Thoracic aorta (tissue), 2 donors: ENCODE measurements at regions not wholly inside any gene's neighbourhood (a gene's known extent, or its start where the extent isn't known, plus 50 kb on each side); places are given as distances from the start of the nearest gene placed in this dataset.

Experiments used
- ATAC-seq: fragments of 150-250 bp; one replicate; pipeline ENCODE4 v1.8.0; 2017; ENCODE audit warnings: low read depth; ENCODE audit not compliant: insufficient number of reproducible peaks, low FRiP score
- DNase-seq: peaks from one replicate; pipeline ENCODE4 v3.0.0-alpha.2; 2020; ENCODE audit warnings: low spot score
- H3K27ac ChIP-seq, 2 donors: fragments of 200-600 bp; sonication (generic); 1 replicate in 1 of 2; 2 replicates in 1 of 2; pipeline ENCODE4 v1.5.1; 2016; ENCODE audit warnings: mild to moderate bottlenecking in 2 of 2, moderate library complexity in 2 of 2
- H3K27me3 ChIP-seq: fragments of 200-600 bp; sonication (generic); replicated peaks from 2 replicates; pipeline ENCODE4 v1.6.0; 2016; ENCODE audit warnings: mild to moderate bottlenecking; ENCODE audit not compliant: insufficient read depth
- H3K36me3 ChIP-seq: fragments of 200-600 bp; sonication (generic); one replicate; pipeline ENCODE4 v1.5.1; 2016
- H3K4me1 ChIP-seq, 2 donors: fragments of 200-600 bp; sonication (generic); 1 replicate in 1 of 2; 2 replicates in 1 of 2; pipeline versions ENCODE4 v1.5.1 to v1.6.0; 2016; ENCODE audit warnings: low read depth in 2 of 2, mild to moderate bottlenecking in 1 of 2; ENCODE audit not compliant: control insufficient read depth in 1 of 2
- H3K4me3 ChIP-seq: fragments of 200-600 bp; sonication (generic); 2 replicates; pipeline ENCODE4 v1.5.1; 2016; ENCODE audit warnings: mild to moderate bottlenecking
- H3K9me3 ChIP-seq: fragments of 200-600 bp; sonication (generic); 2 replicates; pipeline ENCODE4 v1.5.1; 2016
- TF ChIP-seq, protein P1 (sequence below): fragments of 200-600 bp; sonication (generic); IDR thresholded peaks from one replicate; pipeline ENCODE4 v1.5.1; 2019; ENCODE audit warnings: antibody characterized with exemption

DNA sequence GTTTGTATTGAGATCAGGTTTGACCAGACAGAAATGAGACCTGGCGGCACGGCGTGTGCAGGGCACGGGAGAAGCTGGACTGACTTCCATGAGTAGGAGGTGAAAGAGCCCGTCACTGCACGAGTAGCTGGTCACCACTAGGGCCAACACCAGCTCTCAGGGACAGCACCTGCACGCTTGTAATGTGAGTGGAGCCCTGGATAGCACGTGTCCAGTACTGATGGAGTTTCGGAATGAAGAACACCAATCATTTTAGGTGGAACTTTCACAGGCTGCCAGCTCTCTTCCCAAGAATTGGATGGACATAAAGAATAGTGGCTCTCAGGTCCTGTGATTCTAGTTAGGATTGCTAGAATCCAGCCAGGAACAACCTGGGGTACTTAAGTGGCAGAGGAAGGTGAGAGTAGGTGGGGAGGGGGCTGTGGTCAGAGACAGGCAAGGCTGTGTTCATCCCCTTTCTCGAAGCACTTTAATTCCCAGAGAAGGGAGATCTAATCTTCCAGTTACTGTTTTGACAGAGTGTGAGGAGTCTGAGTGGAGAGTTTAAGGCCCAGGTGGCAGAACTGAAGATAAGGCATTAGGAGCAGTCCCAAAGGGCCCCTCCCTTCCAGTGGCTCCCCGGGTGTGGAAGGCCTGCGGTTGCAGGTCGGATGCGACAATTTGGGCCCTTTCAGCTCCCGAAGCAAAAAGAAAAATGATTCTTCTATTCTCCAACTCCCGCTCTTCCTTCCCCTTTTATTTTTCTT is 314.8 kb downstream of the QKI start:
- DNase-seq, result no peak
- TF ChIP-seq, protein P1, sequence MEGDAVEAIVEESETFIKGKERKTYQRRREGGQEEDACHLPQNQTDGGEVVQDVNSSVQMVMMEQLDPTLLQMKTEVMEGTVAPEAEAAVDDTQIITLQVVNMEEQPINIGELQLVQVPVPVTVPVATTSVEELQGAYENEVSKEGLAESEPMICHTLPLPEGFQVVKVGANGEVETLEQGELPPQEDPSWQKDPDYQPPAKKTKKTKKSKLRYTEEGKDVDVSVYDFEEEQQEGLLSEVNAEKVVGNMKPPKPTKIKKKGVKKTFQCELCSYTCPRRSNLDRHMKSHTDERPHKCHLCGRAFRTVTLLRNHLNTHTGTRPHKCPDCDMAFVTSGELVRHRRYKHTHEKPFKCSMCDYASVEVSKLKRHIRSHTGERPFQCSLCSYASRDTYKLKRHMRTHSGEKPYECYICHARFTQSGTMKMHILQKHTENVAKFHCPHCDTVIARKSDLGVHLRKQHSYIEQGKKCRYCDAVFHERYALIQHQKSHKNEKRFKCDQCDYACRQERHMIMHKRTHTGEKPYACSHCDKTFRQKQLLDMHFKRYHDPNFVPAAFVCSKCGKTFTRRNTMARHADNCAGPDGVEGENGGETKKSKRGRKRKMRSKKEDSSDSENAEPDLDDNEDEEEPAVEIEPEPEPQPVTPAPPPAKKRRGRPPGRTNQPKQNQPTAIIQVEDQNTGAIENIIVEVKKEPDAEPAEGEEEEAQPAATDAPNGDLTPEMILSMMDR, result no peak
- ATAC-seq, result no peak

GRCh38 chr6:163728442-163729126 is 314.1 kb downstream of the QKI start:
- no peaks in the 10 kb centered on the region for H3K36me3 ChIP-seq
- no peak overlapping the region for H3K27ac ChIP-seq
- DNase-seq (no peak), ATAC-seq (no peak)
- no peaks in the 10 kb centered on the region for H3K9me3 ChIP-seq
- TF ChIP-seq, protein P1, result no peak
- H3K27me3 ChIP-seq, result no peaks in the 10 kb centered on the region
- H3K4me1 ChIP-seq, result no peaks in the 10 kb centered on the region
- no peak overlapping the region for H3K4me3 ChIP-seq

More for the DNA sequence above, 314.8 kb downstream of the QKI start:
- no peak overlapping the region for H3K4me3 ChIP-seq
- no peaks in the 10 kb centered on the region for H3K4me1 ChIP-seq
- H3K27me3 ChIP-seq, result no peaks in the 10 kb centered on the region
- H3K9me3 ChIP-seq, result no peaks in the 10 kb centered on the region
- no peak overlapping the region for H3K27ac ChIP-seq
- no peaks in the 10 kb centered on the region for H3K36me3 ChIP-seq

DNA sequence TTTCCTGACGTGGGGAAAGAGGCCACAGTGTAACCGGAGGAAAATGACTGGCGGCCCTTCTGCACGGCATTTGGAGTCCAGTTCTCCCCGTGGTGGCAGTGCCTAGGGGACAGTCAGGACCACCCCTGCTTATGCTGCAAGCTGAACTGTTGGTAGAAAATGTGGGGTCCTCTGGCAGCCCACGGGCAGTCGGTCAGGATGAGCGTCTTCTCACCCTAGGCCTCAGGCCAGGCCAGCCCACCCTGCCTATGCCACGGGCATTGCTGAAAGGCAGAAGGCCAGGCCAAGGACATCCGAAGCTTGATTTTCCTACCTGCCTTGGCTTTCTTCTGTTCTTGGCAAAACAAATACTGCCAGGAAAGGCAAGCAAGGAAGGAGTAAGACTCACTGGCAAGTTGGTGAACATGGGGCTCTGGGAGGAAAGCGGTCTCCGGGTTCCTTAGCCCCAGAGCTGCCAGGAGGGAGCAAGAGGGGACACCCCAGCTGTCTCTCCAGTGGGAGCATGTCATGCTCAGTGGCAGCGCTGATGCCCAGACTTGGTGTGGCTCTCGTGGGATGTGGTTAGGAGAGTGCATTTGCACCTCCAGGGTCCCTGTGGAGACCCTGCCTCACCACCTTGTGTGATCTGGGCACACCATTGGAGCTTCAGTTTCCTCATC is 311.6 kb downstream of the QKI start:
- no peak for DNase-seq
- Histone ChIP-seq H3K27ac (no peak overlapping the region), H3K4me1 (no peaks in the 10 kb centered on the region), H3K36me3 (no peaks in the 10 kb centered on the region), H3K4me3 (no peak overlapping the region), H3K27me3 (no peaks in the 10 kb centered on the region), H3K9me3 (no peaks in the 10 kb centered on the region)
- ATAC-seq, result no peak
- TF ChIP-seq, protein P1, result no peak

GRCh38 chr6:163725008-163725941 is 310.8 kb downstream of the QKI start:
- ATAC-seq (no peak), DNase-seq (no peak)
- H3K4me3 ChIP-seq, result no peak overlapping the region
- no peaks in the 10 kb centered on the region for H3K36me3 ChIP-seq
- H3K27ac ChIP-seq, result no peak overlapping the region
- TF ChIP-seq, protein P1, result no peak
- no peaks in the 10 kb centered on the region for H3K9me3 ChIP-seq
- H3K4me1 ChIP-seq, result no peaks in the 10 kb centered on the region
- no peaks in the 10 kb centered on the region for H3K27me3 ChIP-seq
